HG03558 (cell line): ENCODE measurements at regions not wholly inside any gene's neighbourhood (a gene's known extent, or its start where the extent isn't known, plus 50 kb on each side); places are given as distances from the start of the nearest gene placed in this dataset.

Experiments used
- ATAC-seq: cut with Tn5 transposase; IDR thresholded peaks from one replicate; pipeline ENCODE4 v1.9.1; 2021; ENCODE audit warnings: moderate number of reproducible peaks; ENCODE audit not compliant: unreplicated experiment; ENCODE audit errors: extremely low read depth

GRCh38 chr12:125687820-125688219 is 622.6 kb downstream of the AACS start:
- no peak for ATAC-seq

GRCh38 chr12:125688223-125688622 is 623.0 kb downstream of the AACS start:
- no peak for ATAC-seq

GRCh38 chr12:125688881-125689280 is 623.6 kb downstream of the AACS start:
- no peak for ATAC-seq

DNA sequence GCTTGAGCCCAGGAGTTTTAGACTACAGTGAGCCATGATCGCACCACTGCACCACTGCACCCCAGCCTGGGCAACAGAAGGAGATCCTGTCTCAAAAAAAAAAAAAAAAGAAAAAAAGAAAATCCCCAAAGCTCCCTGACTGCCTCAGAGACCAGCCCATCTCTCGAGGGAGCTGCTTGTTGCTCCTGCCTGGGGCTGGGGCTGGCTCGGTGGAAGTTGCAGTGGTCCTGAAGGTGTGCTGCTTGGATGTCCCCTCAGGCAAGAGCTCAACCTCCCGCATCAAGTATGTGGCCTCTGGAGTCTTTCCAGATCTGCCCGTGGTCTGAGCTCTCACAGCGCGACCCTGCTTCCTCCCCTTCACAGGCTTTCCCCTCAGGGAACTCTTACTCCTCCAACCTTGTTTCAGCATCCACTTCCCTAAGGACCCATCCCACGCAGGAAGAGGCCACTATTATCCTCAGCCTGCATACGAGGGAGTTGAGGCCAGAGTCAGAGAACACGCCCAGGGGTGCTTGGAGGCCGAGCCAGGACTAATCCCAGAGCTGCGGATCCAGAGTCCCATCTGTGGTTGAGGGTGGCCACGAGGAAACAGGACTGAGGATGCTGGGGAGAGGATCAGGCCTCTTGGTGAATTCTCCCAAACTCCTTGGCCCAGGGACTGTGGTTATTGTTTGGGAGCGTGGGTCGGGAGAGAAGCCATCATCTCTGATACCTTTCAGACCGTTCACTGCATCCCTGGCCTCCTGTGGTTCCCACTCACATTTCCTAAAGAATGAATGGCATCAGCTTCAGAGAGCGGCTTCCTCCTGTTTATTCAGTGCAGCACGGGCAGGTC is 624.6 kb downstream of the AACS start:
- ATAC-seq = no peak

DNA sequence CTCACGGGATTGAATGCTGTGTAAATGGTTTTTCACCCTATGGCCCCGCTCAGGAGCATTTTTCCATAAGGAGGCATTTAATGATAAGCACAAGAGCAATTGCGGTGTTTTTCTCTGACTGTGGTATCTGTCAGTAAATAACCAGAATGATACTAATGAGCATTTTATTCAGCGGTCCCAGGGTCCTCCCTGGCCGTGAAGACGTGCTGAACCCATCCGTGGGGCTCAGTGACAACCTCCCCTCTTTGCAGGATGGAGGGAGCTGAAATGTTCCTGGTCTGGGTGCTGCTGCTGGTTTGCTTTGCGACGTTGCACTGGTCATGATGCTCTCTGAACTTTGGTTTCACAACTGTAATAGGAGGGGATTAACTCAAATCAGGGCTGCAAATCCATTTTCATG is 625.6 kb downstream of the AACS start:
- no peak for ATAC-seq

DNA sequence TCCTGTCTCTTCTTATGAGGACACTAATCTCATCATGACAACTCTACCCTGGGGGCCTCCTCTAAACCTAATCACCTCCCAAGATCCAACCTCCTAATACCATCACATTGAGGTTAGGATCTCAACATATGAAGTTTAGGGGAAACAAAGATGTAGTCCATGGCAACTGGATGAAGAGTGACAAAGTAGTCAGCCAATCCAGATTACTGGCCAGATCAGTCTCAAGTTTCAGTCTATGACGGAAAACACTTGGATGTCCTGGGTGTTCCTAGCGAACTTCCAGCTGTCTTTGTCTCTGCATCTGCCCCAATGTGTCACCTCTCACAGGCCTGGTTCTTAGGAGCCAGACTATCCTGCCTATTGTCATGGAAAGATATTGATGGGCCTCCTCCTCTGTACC is 630.8 kb downstream of the AACS start:
- ATAC-seq = no peak

GRCh38 chr12:125704803-125705202 is 639.6 kb downstream of the AACS start:
- ATAC-seq = no peak

GRCh38 chr12:125720961-125721360 is 655.7 kb downstream of the AACS start:
- no peak for ATAC-seq

DNA sequence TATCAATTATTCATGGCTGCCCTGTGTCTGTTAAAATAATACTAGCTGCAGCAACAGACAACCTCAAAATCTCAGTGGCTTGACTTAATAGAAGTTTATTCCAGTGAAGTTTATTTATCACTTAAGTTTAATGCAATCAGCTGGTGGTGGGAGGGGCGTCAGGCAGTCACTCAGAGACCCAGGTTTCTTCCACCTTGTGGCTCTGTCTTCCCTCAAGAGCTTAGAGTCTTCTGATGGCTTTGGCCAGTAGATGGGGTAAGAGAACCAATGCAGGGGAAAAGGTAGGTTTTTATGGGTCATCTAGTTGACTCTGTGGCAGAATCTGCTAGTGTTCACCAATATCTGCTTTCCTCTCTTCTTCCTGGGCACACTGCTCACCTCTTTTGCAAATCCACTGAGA is 668.9 kb downstream of the AACS start:
- ATAC-seq = no peak

DNA sequence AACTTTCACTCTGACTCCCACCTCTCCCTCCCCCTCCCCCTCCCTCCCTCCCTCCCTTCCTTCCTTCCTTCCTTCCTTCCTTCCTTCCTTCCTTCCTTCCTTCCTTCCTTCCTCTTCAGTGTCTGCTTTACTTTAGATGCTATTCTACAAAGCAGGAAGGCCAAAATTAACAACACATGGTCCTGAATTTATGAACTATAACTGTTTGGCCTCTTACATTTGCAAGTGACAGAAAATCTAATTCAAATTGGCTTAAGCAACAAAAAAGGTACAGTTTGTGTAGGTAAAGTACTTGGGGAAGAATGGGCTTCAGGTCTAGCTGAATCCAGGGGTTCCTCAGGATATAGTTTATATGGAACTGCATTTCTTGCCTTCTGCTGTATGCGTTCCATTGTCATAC is 673.0 kb downstream of the AACS start:
- no peak for ATAC-seq

DNA sequence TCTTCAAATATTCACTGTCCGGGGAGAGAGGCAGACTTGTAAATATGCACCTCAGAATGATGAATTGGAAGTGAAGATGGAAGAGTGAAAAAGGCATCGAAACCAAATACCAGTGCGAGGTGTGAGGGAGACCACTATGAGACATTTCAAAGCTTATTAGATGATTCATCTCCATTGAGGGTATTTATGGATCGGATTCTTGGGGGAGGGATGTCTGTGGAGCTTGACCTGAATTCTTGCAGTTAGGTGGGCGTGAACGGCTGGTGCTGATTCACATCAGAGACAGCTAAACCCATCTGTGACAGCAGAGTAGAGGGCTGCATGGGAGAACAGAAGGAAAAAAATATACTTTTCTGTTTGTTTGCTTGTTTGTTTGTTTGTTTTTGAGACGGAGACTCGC is 677.2 kb downstream of the AACS start:
- ATAC-seq = no peak

GRCh38 chr12:125744201-125744600 is 679.0 kb downstream of the AACS start:
- ATAC-seq = no peak

GRCh38 chr12:125755512-125755911 is 690.3 kb downstream of the AACS start:
- no peak for ATAC-seq

DNA sequence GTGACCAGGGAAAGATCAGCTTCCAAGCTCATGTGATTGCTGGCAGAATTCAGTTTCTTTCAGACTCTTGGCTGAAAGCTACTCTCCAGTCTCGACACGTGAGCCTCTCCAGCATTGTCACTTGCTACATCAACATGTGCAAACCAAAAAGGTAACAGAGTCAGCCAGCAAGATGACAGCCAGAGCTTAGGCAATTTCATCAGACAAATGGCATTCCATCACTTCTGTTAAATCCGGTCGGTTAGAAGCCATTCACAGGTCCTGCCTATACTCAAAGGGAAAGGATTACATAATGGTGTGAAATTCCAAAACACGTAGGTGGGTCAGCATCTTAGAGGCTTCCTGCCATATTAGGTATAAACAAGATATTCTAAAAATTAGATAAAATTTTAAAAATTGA is 700.9 kb downstream of the AACS start:
- no peak for ATAC-seq

DNA sequence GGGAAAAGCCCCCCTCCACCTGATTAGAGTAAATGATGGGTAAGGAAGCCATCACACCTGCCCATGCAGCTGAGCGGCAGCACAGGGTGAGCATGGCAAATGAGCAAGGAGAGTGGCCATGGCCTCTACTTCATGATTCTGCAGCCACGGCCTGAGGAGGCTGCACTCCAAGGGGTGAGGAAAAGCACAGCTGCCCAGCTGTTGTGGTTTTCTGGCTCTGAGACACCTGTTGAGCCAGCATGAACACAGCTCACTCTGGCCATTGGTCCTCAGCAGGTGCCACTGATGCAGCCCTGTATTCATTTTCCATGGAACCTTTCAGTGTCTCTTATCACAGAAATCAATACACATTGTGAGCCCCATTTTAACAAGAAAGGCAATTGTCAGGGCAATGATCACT is 707.2 kb downstream of the AACS start:
- ATAC-seq = no peak

DNA sequence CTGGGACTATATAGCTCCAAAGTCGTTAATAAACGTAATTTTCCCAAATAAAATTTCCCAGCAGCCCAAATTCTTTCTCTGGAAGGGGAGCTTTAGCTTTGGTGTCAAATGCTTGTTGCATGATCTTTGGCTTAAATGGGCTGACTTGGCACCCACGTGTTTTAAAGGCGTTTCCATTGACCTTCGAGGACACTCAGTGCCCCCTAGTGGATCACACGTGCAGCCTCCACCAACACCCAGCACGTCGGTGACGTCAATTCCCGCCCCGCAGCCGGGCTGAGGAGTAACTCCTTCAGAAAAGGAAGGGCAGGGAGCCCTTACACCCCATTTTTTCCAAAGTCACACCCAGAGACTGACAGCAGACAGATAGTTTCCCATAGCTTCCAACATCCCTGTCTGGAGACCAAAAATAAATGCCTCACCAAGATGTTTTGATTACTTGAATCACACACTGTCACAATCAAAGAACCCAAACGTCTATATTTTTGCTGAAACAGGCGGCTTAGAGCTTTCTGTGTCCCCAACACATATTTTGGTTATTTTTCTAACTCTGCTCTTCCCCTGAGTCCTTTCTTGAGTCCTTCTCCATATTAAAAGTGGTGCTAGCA is 707.9 kb downstream of the AACS start:
- no peak for ATAC-seq

GRCh38 chr12:125775507-125775906 is 710.3 kb downstream of the AACS start:
- ATAC-seq = no peak

GRCh38 chr12:125776212-125776611 is 711.0 kb downstream of the AACS start:
- no peak for ATAC-seq

DNA sequence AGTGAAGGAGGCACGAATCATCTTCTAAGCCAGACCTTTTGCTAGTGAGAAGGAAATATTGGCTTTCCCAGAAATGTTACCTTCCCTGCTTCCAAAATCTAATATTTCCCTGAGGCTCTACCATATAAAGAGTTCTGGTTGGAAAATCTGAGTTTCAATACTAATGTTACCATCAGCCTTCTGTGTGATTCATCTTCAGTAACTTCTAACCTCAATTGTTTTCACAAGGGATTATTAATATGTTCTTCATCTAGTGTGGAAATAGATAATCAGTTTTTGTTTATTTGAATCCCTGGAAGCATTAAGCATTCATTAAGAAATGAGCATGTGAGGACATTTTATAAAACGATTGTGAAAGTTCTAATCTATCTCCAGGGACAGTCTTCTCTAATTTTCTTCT is 720.9 kb downstream of the AACS start:
- no peak for ATAC-seq

GRCh38 chr12:125794401-125794800 is 729.2 kb downstream of the AACS start:
- ATAC-seq = no peak

- ATAC-seq = no peak
Measured at GRCh38 chr12:125797421-125798175, 732.4 kb downstream of the AACS start.
